CD4-positive, alpha-beta T cell treated with Interleukin-21 for 1 hour (primary cell): ENCODE measurements at regions not wholly inside any gene's neighbourhood (a gene's known extent, or its start where the extent isn't known, plus 50 kb on each side); places are given as distances from the start of the nearest gene placed in this dataset.

Experiments used
- DNase-seq: peaks from one replicate; pipeline ENCODE4 v3.0.0-alpha.2; 2020

GRCh38 chr3:72185549-72186399 is 400.8 kb upstream of the PROK2 start:
- DNase-seq = no peak

- no peak for DNase-seq
These were observed 398.5 kb upstream of the PROK2 start for GRCh38 chr3:72183489-72183888.

DNA sequence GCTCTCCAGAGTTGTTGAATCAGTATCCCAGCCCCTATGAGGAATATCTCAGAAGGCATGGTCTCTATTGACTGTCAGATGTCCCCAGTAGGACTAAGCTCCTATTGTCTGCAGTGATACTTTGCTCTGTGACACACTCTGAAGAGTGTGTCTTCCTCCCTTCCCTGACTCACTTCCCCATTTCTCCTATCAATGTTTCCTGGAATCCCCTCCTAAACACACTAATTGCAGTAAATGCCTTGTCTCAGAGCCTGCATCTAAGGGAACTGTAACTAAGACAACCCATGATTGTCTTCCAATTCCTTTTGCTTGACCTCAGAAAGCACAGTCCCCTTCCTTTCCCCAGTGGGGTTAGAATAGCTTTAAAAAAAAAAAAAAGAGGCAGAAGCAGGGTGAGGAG is 397.3 kb upstream of the PROK2 start:
- DNase-seq = no peak

DNA sequence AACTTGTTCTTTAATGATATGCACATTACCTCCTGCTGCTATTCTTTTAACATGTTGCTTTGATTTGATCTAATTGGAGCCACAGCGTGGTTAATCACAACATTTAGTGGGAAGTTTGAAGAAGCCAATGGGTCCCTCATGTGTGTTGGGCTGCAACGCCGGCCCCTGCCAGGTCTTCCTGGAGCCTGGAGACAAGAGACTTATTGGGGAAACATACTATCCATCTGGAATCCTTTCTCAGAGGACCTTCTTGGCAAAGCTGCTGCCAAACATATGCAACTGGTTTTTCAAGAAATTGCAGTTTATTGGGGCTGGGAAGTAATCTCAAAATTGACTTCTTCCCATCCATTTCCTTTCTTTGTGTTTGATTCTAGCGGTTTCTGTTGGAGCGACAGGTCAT is 396.3 kb upstream of the PROK2 start:
- no peak for DNase-seq

DNA sequence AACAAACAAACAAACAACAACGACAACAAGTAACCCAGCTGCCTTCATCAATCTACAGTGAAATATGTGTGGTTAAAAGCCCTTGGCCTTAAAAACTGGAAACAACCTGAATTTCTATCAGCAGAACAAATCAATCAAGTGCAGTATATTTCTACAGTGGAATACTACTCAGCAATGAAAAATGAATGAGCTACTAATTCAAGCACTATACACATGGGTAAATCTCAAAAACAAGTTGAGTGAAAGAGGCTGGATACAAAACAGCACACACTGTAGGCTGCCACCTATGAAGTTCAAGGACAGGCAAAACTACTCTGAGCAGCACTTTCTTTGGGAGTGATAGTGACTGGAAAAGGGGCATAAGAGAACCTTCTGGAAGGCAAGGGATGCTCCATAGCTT is 395.5 kb upstream of the PROK2 start:
- DNase-seq = no peak

- DNase-seq = no peak
These were observed 394.1 kb upstream of the PROK2 start for GRCh38 chr3:72179107-72179464.

DNA sequence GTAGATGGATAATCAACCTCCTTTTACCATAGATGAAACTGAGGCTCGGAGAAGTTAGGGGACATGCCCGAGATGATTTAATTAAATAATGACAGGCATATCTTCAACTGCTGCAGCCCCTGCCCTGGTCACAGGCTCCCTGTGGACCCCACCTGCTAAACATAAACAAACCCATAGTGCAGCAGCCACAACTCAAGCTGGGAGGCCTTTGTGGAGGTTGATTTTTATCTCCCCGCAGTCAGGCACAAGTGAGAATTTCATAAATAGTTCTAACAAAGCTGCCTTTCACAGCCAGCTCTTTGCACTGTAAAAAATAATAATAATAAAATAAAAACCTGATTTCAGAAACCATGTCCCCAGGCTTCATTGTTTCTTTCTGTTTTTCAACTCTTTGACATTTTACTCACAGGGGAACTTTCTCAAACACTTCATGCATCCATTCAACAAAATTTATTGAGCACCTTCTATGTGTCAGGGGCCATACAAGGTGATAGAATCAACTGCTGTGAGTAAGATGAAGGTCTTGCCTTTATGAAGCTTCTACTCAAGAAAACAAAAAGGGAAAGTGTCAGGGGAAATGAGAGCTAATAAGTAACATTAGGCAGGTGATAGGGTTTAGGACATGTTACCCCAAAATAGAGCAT is 393.6 kb upstream of the PROK2 start:
- no peak for DNase-seq

DNA sequence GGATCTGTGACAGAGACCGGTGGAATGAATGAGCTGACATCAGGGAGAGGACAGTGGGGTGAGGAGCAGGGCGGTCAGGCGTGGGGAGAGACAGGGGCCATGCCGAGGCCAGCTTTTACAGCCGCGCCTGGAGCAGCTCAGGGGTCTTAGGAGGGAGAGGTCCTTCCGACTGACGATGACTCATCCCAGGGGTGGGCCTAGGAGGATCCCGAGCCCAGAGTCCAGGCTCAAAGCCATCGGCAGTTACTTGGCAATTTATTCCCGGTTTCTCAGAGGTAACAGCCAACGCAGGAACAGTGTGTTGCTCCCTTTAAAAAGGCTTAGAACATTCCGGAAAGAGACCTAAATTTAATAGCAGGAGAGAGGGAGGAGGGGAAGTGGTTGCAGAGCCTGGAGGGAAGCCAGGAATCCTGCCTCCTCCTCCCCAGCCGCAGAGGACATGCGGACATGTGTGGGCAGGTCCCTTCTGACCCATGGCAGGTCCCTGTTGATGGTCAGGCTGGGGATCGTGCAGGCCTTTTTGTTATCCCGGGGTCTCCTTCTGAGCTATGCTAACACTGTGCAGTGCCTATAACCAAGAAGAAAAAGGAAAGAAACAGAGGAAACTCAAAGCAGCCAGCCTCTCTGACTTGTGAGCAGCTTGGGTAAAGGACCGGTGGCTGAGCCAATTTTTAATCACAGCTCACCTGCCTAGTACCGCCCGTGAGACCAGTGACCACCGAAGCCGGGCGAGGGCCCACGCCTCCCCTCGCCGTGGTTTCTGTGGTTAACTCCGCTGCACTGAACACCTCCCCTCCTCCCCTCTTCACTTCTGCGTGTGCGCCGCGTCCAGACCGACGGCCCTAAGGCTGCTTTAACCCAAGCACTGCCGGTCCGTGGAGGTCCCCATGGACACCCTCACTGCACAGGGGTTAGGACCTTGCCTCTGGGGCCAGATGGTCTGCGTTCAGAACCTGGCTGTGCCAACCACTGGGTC is 392.4 kb upstream of the PROK2 start:
- no peak for DNase-seq

GRCh38 chr3:72176537-72177041 is 391.6 kb upstream of the PROK2 start:
- no peak for DNase-seq

- no peak for DNase-seq
These were observed 390.4 kb upstream of the PROK2 start for GRCh38 chr3:72175296-72175858.

DNA sequence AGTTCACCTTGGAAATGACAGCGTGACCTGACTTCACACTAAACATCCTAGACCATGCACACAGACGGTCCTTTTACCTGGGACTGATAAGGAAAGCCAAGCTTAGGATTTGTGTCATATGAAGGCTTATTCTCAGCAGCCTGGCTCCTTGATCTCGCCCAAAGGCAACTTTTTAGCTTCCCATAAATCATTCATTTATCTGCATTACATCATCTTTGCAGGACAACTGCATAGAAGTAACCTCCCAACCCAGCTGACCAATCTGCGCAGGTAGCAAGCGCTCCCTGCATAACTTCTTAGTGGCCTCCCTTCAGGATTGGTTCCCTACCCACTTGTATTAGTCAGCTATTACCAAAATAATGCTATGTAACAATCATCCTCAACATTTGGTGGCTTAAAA is 389.9 kb upstream of the PROK2 start:
- DNase-seq = no peak

DNA sequence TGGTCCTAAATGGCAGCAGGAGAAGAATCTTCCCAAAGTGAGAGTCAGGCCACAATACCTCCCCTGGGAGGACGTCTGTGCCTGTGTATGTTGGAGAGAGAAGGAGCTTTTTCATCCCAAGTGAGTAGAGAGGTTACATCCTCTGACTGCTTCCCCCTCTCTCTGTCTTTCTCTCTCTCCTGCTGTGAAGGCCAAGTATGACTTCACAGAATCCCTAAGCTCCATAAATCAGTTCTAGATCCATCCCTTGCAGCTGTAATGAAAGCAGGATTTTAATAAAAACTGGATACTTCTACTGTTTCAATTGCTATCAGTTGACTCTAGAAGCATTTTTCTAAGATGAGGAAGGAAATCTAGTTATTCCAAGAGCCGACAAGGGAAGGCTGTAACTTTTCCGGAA is 389.1 kb upstream of the PROK2 start:
- no peak for DNase-seq

DNA sequence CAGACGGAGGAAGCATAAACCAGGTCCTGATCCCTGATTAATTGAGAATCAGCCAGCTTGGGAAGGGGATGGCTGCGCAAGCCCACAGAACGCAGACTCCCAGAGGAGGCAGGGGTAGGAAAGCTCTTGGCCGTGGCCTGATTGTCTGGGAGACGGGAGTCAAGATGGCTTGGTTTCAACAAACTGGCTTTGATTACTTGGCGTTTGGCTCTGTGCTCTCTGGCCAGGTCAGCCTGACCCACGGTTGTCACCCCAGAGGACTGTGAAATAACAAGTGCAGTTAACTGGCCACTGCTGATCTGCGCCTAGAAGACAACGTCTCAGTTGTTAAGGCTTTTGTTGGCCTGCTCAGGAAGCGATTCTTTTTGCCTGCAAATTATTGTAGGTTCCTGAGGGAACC is 387.0 kb upstream of the PROK2 start:
- DNase-seq = no peak

DNA sequence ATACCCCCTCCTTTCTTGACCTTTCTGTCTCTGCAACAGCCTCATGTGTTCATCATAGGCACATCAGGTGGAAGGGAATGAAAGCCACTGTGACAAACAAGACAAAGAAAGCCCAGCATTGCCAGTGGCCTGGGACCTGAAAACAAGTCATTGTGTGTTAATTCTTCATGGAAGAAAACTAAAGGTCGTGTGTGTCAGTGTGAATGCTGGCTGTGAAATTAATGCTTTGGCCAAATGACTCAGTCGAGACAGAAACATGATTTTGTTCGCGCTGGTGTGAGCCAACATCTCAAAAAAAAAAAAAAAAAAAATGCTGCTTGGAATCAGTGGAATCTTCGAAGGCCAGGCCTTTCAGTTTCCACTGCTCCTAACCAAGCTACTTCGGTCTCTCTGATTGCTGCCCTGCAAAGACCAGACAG is 386.5 kb upstream of the PROK2 start:
- DNase-seq = no peak

GRCh38 chr3:72169561-72170472 is 384.9 kb upstream of the PROK2 start:
- DNase-seq = no peak

DNA sequence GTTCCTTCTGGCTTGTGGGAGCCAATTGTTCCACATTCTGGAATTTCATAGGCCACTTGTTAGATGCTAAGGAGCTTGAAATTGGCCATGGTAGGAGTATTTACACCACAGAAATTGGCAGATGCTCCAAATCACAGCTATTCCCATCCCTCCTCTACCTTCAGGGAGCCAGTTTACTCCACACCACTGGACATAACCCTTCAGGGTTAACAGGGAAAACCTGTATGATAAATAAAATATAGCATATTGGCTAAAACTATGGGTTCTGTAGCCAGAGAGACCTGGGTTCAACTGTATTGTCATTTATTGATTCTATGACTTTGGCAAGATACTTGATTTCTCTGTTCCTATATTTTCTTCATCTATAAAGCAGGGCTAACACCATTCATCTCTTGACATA is 384.2 kb upstream of the PROK2 start:
- no peak for DNase-seq

DNA sequence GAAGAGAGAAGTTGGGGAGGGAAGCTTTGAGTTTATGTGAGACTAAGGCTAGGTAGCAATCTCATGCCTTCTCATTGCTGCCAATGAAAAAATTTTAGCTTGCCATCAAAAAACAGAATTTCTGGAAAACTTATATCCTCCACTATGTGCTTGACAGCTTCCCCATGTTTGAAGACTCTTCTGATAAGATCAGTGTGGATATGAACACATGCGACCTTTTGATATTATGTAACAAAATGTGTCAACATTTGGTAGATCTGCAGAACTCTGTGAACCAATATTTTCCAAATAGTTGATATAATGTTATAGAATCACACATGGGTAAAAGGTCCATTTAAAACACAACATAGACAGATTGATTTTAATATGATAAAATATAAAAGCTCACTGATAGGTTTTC is 380.9 kb upstream of the PROK2 start:
- DNase-seq = no peak

- DNase-seq = no peak
These were observed 380.4 kb upstream of the PROK2 start for GRCh38 chr3:72165317-72165716.

- DNase-seq = no peak
These were observed 379.7 kb upstream of the PROK2 start for GRCh38 chr3:72164635-72164978.

- no peak for DNase-seq
These were observed 379.1 kb upstream of the PROK2 start for GRCh38 chr3:72163809-72164634.

DNA sequence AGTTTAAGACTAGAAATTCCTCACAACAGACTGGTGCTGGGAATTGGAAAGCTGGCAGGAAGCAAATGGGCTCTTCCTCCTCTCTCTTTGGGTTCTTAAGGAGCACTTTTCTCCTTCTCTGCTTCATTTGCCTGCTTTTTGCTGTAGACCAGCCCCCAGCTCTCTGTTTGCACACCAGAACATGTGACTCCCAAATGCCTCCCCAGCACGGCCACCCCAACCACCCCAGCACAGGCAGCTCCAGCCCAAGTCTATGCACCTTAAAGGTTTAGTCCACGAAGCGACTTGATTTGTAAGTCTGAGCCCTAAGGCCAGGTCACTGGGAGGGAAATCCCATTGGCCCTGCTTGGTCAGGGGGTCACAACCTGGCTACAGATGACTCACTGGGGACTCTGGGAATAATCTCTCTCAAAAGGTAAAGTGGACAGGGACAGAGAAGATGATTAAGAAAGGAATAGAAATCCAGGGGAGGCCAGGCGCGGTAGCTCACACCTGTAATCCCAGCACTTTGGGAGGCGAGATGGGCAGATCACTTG is 377.8 kb upstream of the PROK2 start:
- no peak for DNase-seq
